Trophoblast cell (in vitro differentiated cells and primary cell): ENCODE measurements at regions not wholly inside any gene's neighbourhood (a gene's known extent, or its start where the extent isn't known, plus 50 kb on each side); places are given as distances from the start of the nearest gene placed in this dataset.

ENCODE experiments used
- DNase-seq, 2 donors: peaks; one replicate each; pipeline ENCODE4 v3.0.0-alpha.2; 2016
- H2AFZ ChIP-seq: 2 replicates; pipeline ENCODE4 v1.6.1; 2013; ENCODE audit warnings: low read length, moderate library complexity, mild to moderate bottlenecking; ENCODE audit not compliant: insufficient read depth, poor library complexity
- H2AK5ac ChIP-seq: 2 replicates; pipeline ENCODE4 v1.6.1; 2013; ENCODE audit warnings: mild to moderate bottlenecking, low read length
- H2BK120ac ChIP-seq: 2 replicates; pipeline ENCODE4 v1.6.1; 2013; ENCODE audit warnings: low read length, mild to moderate bottlenecking, moderate library complexity; ENCODE audit not compliant: insufficient read depth, poor library complexity
- H2BK12ac ChIP-seq: 2 replicates; pipeline ENCODE4 v1.6.1; 2013; ENCODE audit warnings: mild to moderate bottlenecking, low read length, moderate library complexity
- H2BK5ac ChIP-seq: 2 replicates; pipeline ENCODE4 v1.6.1; 2013; ENCODE audit warnings: low read length, low read depth, moderate library complexity, mild to moderate bottlenecking; ENCODE audit not compliant: poor library complexity
- H3K14ac ChIP-seq: 2 replicates; pipeline ENCODE4 v1.6.1; 2013; ENCODE audit warnings: mild to moderate bottlenecking, low read length
- H3K18ac ChIP-seq: 2 replicates; pipeline ENCODE4 v1.6.1; 2013; ENCODE audit warnings: mild to moderate bottlenecking, low read length
- H3K23ac ChIP-seq: 2 replicates; pipeline ENCODE4 v1.6.1; 2013; ENCODE audit warnings: low read length
- H3K27ac ChIP-seq: 2 replicates; pipeline ENCODE4 v1.5.1; 2013; ENCODE audit warnings: low read depth, mild to moderate bottlenecking, inconsistent platforms, low read length, moderate library complexity
- H3K27me3 ChIP-seq: 2 replicates; pipeline ENCODE4 v1.6.1; 2013; ENCODE audit warnings: inconsistent platforms, mild to moderate bottlenecking, low read length, moderate library complexity; ENCODE audit not compliant: insufficient read depth
- H3K36me3 ChIP-seq, 2 experiments: 1 replicate in 1 of 2; 2 replicates in 1 of 2; pipeline ENCODE4 v1.6.1; 2013; ENCODE audit warnings: low read length in 2 of 2, mild to moderate bottlenecking in 2 of 2, moderate library complexity in 1 of 2; ENCODE audit not compliant: insufficient read depth in 2 of 2, control insufficient read depth in 1 of 2
- H3K4ac ChIP-seq: 2 replicates; pipeline ENCODE4 v1.6.1; 2013; ENCODE audit warnings: low read depth, mild to moderate bottlenecking, low read length, moderate library complexity
- H3K4me1 ChIP-seq, 2 experiments: 1 replicate in 1 of 2; 2 replicates in 1 of 2; pipeline ENCODE4 v1.6.1; 2013; ENCODE audit warnings: low read length in 2 of 2, mild to moderate bottlenecking in 2 of 2, moderate library complexity in 1 of 2; ENCODE audit not compliant: insufficient read depth in 2 of 2, control insufficient read depth in 1 of 2
- H3K4me2 ChIP-seq: 2 replicates; pipeline ENCODE4 v1.6.1; 2013; ENCODE audit warnings: inconsistent platforms, mild to moderate bottlenecking, low read length, moderate library complexity
- H3K4me3 ChIP-seq: 2 replicates; pipeline ENCODE4 v1.5.1; 2013; ENCODE audit warnings: mild to moderate bottlenecking, low read depth, low read length, inconsistent platforms
- H3K79me1 ChIP-seq: one replicate; pipeline ENCODE4 v1.6.1; 2013; ENCODE audit warnings: low read length
- H3K79me2 ChIP-seq: 2 replicates; pipeline ENCODE4 v1.6.1; 2013; ENCODE audit warnings: low read length, mild to moderate bottlenecking; ENCODE audit not compliant: control insufficient read depth, insufficient read depth, poor library complexity
- H3K9ac ChIP-seq: 2 replicates; pipeline ENCODE4 v1.6.1; 2013; ENCODE audit warnings: mild to moderate bottlenecking, low read length
- H3K9me3 ChIP-seq: 2 replicates; pipeline ENCODE4 v1.6.1; 2013; ENCODE audit warnings: low read depth, mild to moderate bottlenecking, control low read depth, inconsistent platforms, low read length; ENCODE audit not compliant: insufficient read depth
- H4K12ac ChIP-seq: 2 replicates; pipeline ENCODE4 v1.6.1; 2013; ENCODE audit warnings: low read depth, mild to moderate bottlenecking, low read length, moderate library complexity
- H4K8ac ChIP-seq: 2 replicates; pipeline ENCODE4 v1.6.1; 2013; ENCODE audit warnings: low read depth, mild to moderate bottlenecking, low read length, moderate library complexity
- H4K91ac ChIP-seq: one replicate; pipeline ENCODE4 v1.6.1; 2013; ENCODE audit warnings: low read depth, mild to moderate bottlenecking, low read length, moderate library complexity
- WGBS: extraction: QIAGEN DNeasy Blood & Tissue Kit; methylation state at CpG from one replicate; pipeline ENCODE4 v1.1.7; 2013; ENCODE audit warnings: missing lambda C conversion rate; ENCODE audit not compliant: insufficient read length, insufficient coverage; ENCODE audit errors: extremely low coverage; 5-methylcytosine and 5-hydroxymethylcytosine counted together

DNA sequence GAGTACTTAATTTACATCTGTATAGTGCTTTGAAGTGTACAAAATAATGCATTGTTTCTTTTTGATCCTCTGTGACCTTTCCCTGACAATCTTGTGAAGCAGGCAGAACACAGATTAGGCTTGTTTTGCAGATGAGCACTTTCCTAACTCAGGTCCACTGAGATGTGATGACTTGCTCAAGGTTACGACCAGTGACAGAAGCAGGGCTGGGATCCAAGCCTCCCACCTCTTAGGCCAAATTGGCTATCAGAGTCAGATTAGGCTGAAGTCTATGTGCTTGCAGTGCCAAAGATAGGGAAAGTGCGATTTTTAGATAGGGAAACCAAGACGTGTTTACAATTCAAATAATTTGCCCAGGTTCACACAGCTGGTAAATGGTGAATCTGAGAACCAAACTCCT, 147.3 kb downstream of the OMA1 start:
- H3K23ac ChIP-seq: no peak overlapping the region
- no peak overlapping the region for H3K18ac ChIP-seq
- H4K12ac ChIP-seq: no peak overlapping the region
- no peak overlapping the region for H3K14ac ChIP-seq
- H3K4me1 ChIP-seq: peaks cover 12% of the 10 kb centered on the region in 2 experiments
- no peak overlapping the region for H3K4me2 ChIP-seq
- H2AFZ ChIP-seq: no peak overlapping the region
- no peaks in the 10 kb centered on the region for H3K27me3 ChIP-seq
- H3K79me2 ChIP-seq: peaks cover 1% of the 10 kb centered on the region
- H2BK12ac ChIP-seq: no peak overlapping the region
- H4K8ac ChIP-seq: no peak overlapping the region
- H3K4ac ChIP-seq: no peak overlapping the region
- H2AK5ac ChIP-seq: no peak overlapping the region
- no peak overlapping the region for H3K4me3 ChIP-seq
- no peak overlapping the region for H2BK120ac ChIP-seq
- no peaks in the 10 kb centered on the region for H3K36me3 ChIP-seq
- H4K91ac ChIP-seq: no peak overlapping the region
- H3K27ac ChIP-seq: no peak overlapping the region
- DNase-seq: no peak
- WGBS: no CpG with 5 or more reads among the region's 3 CpGs
- no peak overlapping the region for H2BK5ac ChIP-seq
- H3K79me1 ChIP-seq: peaks cover 6% of the 10 kb centered on the region
- H3K9me3 ChIP-seq: no peaks in the 10 kb centered on the region
- no peak overlapping the region for H3K9ac ChIP-seq

DNA sequence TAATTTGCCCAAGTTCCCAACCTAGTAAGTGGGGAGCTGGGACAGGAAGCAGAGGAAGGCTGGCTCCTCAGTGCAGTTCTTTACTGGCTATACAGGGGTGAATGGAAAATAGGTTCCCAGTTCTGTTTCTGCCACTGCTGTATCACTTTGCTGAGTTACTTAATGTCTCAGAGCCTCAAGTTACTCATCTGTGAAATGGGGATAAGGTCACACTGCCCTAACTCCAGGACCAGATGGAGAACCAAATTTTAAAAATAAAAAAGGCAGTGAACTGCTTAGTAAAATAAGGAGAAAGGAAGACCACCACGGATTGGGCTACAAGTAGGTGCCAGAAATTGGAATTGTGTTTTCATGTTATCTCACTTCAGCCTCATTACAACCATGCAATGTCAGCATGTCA, 147.8 kb downstream of the OMA1 start:
- no peak overlapping the region for H3K4ac ChIP-seq

DNA sequence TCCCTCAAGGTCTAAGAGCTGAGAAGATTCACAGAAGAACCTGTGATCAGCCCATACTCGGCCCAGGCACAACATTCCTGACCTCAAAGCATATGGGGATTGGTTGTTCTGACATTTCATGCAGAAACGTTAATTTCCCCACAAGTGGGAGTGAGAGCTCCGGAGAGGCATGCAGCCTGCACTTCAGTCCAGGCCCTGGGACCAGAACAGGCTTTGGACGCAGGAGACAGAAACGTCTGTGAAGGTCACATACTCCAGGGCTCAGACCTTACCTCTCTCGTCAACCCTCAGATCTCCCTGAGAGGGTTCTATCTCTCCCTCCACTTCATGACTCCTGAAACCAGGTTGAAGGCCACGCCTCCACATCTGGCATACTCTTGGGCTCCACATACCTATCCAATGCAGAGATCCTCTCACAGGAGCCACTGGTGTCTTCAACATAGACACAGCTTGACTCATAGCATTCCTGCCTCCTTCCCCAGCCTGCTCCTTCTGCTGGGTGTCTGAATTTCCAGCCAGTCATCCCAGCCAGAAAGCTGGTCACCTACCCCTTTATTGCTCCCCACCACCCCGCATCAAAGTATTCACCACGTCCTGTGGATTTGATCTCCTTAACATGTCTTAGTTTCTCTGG, 149.2 kb downstream of the OMA1 start:
- Histone ChIP-seq H3K79me2 (peaks cover 1% of the 10 kb centered on the region), H2BK120ac (no peak overlapping the region), H3K79me1 (peaks cover 6% of the 10 kb centered on the region), H3K14ac (no peak overlapping the region), H3K9me3 (no peaks in the 10 kb centered on the region), H4K8ac (no peak overlapping the region), H2AFZ (no peak overlapping the region), H3K27me3 (no peaks in the 10 kb centered on the region), H3K27ac (no peak overlapping the region), H2AK5ac (no peak overlapping the region), H4K91ac (peak overlapping the region; percentile 8), H3K9ac (no peak overlapping the region), H3K4me3 (no peak overlapping the region), H3K18ac (no peak overlapping the region), H3K23ac (no peak overlapping the region), H2BK5ac (no peak overlapping the region), H3K4ac (no peak overlapping the region), H3K4me1 (peaks cover 12% of the 10 kb centered on the region in 2 experiments), H3K36me3 (no peaks in the 10 kb centered on the region), H4K12ac (no peak overlapping the region), H2BK12ac (no peak overlapping the region), H3K4me2 (peak overlapping the region; percentile 17)
- DNase-seq: peak; percentile 70 to 71
- WGBS: no CpG with 5 or more reads among the region's 9 CpGs

More for the DNA sequence above, 147.8 kb downstream of the OMA1 start:
- Histone ChIP-seq H3K14ac (no peak overlapping the region), H2BK12ac (no peak overlapping the region), H3K18ac (no peak overlapping the region), H3K27me3 (no peaks in the 10 kb centered on the region), H3K79me1 (peaks cover 6% of the 10 kb centered on the region), H3K9me3 (no peaks in the 10 kb centered on the region), H3K23ac (no peak overlapping the region), H4K91ac (no peak overlapping the region), H3K79me2 (peaks cover 1% of the 10 kb centered on the region), H3K4me1 (peaks cover 12% of the 10 kb centered on the region in 2 experiments), H3K9ac (no peak overlapping the region), H3K36me3 (no peaks in the 10 kb centered on the region), H3K27ac (no peak overlapping the region), H3K4me2 (no peak overlapping the region), H2AK5ac (no peak overlapping the region), H2BK5ac (no peak overlapping the region), H4K8ac (no peak overlapping the region), H2AFZ (no peak overlapping the region), H3K4me3 (no peak overlapping the region), H2BK120ac (no peak overlapping the region), H4K12ac (no peak overlapping the region)
- WGBS: no CpG with 5 or more reads among the region's 1 CpG
- no peak for DNase-seq

DNA sequence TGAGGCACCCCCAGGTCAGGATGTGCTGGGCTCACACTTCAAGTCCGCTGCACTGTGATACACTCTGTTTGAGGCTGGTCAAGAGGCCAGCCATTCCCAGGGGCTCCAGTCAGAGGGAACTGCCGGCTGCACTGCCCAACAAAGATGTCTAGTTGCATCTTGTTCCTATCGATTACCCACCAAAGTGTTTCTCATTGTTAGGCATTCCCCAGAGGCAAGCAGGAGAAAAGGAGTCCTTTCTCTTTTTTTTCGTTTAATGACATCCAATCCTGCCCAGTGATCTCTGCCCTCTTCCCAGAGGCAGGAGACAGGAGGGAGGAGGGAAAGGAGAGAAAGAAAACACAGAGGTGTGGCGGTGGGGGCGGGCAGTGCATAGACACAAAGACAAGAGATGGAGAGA, 150.4 kb downstream of the OMA1 start:
- Histone ChIP-seq H3K18ac (no peak overlapping the region), H2BK120ac (peak overlapping the region; percentile 46), H2BK5ac (no peak overlapping the region), H2AFZ (no peak overlapping the region), H3K27ac (no peak overlapping the region), H4K8ac (no peak overlapping the region), H3K27me3 (no peaks in the 10 kb centered on the region), H3K14ac (peak overlapping the region; percentile 59), H3K23ac (no peak overlapping the region), H3K4me2 (no peak overlapping the region), H3K9me3 (no peaks in the 10 kb centered on the region), H3K9ac (no peak overlapping the region), H3K4me3 (no peak overlapping the region), H3K79me2 (peaks cover 2% of the 10 kb centered on the region), H3K4me1 (peaks cover 12% of the 10 kb centered on the region in 2 experiments), H2AK5ac (no peak overlapping the region), H4K91ac (peak overlapping the region; percentile 29), H3K79me1 (peaks cover 6% of the 10 kb centered on the region), H3K4ac (no peak overlapping the region), H4K12ac (no peak overlapping the region), H2BK12ac (peak overlapping the region; percentile 85), H3K36me3 (no peaks in the 10 kb centered on the region)
- no peak for DNase-seq
- WGBS: no CpG with 5 or more reads among the region's 6 CpGs
